Body of pancreas (tissue), 4 donors: ENCODE measurements at regions not wholly inside any gene's neighbourhood (a gene's known extent, or its start where the extent isn't known, plus 50 kb on each side); places are given as distances from the start of the nearest gene placed in this dataset.

Source experiments
- CTCF ChIP-seq, 7 experiments: fragments of 450-650 bp in 4 of 7; fragments of 200-600 bp in 3 of 7; sonication (generic) in 3 of 7; IDR thresholded peaks; one replicate each; pipeline ENCODE4 v1.5.1; 2016 to 2019; ENCODE audit warnings: antibody characterized with exemption in 7 of 7
- POLR2A ChIP-seq, 3 donors: fragments of 450-650 bp; IDR thresholded peaks; one replicate each; pipeline ENCODE4 v1.6.1; 2016; ENCODE audit warnings: antibody characterized with exemption in 3 of 3, mild to moderate bottlenecking in 2 of 3

DNA sequence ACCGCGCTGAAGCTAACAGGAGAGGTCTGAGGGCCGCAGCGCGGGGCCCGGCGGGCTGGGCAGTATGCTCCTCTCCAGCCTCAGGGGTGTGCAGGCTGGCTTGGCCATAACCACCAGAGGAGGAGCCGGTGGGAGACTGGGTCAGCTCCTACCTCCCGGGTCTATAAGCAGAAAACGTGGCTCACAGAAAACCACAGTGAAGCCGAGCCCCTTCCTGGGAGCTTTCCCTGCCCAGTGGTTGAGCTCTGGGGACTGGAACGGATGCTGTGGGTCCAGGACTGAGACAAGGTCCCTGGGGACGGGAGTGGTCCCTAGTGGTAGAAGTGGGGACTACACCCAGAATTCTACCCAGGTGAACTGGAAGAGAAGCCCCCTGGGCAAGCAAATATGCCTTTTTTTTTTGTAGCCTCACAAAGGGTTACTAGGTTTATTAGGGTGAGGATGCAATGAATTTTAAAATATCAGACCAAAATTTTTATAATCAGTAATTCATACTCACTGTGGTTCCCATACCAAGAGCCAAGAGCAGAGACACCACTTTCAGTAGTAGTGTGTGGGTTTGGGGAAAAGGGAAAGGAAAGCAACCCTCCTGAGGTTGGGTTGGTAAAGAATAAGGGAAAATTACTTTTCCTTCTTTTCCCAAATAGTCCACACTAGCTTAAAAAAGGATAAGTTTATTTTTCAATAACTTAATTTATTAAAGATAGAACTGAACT, 67.9 kb upstream of the PRKCQ start:
- TF ChIP-seq CTCF (IDR thresholded peaks at IDR 0.05) = peak; percentile 50 to 68 (median 64)
- TF ChIP-seq POLR2A (IDR thresholded peaks at IDR 0.05) = no peak
